Stomach smooth muscle (tissue), 2 donors: ENCODE measurements at regions not wholly inside any gene's neighbourhood (a gene's known extent, or its start where the extent isn't known, plus 50 kb on each side); places are given as distances from the start of the nearest gene placed in this dataset.

Experiments used
- H3K27ac ChIP-seq: one replicate; pipeline ENCODE4 v1.7.0; 2013; ENCODE audit warnings: mild to moderate bottlenecking, low read length, inconsistent platforms
- H3K27me3 ChIP-seq, 2 donors: one replicate each; pipeline ENCODE4 v1.7.0; 2013; ENCODE audit warnings: low read length in 2 of 2; ENCODE audit not compliant: insufficient read depth in 2 of 2, control insufficient read depth in 1 of 2
- H3K36me3 ChIP-seq, 2 donors: one replicate each; pipeline ENCODE4 v1.7.0; 2013; ENCODE audit warnings: low read length in 2 of 2; ENCODE audit not compliant: control insufficient read depth in 2 of 2, insufficient read depth in 2 of 2
- H3K4me1 ChIP-seq: one replicate; pipeline ENCODE4 v1.7.0; 2013; ENCODE audit warnings: low read length; ENCODE audit not compliant: control insufficient read depth, insufficient read depth
- H3K4me3 ChIP-seq, 2 donors: one replicate each; pipeline ENCODE4 v1.7.0; 2013; ENCODE audit warnings: low read length in 2 of 2
- H3K9ac ChIP-seq, 2 donors: one replicate each; pipeline ENCODE4 v1.7.0; 2013; ENCODE audit warnings: low read length in 2 of 2, mild to moderate bottlenecking in 1 of 2
- H3K9me3 ChIP-seq, 2 donors: one replicate each; pipeline ENCODE4 v1.7.0; 2013; ENCODE audit warnings: low read length in 2 of 2; ENCODE audit not compliant: control insufficient read depth in 2 of 2
- donor health status: healthy.
- donor health status: Pancreatic carcinoma.

DNA sequence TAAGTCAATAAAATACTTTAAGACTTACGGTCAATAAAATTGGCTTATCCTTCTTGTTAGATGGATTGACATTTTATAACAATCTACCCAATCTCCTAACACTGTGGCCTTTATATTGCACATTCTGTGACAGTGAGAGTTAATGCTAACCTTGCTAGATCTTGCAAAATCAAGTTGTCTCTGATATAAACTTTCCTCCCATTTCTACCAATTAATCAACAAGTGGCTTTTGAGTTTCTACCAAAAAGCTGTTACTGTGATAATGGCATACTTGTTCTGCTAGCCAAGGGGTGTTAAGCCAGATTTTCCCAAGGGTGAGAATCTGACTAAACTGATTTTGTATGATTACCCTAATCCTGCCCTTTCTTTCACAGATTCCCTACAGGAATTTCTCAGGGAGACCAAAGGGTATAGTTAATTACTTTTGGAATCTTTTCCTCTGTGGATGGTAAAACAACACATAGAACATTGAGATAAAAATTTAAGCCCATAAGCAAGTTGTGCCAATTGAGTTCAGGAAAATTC is 174.1 kb upstream of the SUCLG2 start:
- no peak overlapping the region for H3K4me3 ChIP-seq
- H3K9me3 ChIP-seq, result no peaks in the 10 kb centered on the region
- no peaks in the 10 kb centered on the region for H3K27me3 ChIP-seq
- H3K36me3 ChIP-seq, result no peaks in the 10 kb centered on the region
- no peak overlapping the region for H3K9ac ChIP-seq
- H3K27ac ChIP-seq, result no peak overlapping the region
- H3K4me1 ChIP-seq, result no peaks in the 10 kb centered on the region

- no peaks in the 10 kb centered on the region for H3K9me3 ChIP-seq
- H3K27me3 ChIP-seq, result no peaks in the 10 kb centered on the region
- H3K27ac ChIP-seq, result no peak overlapping the region
- H3K4me3 ChIP-seq, result no peak overlapping the region
- H3K9ac ChIP-seq, result no peak overlapping the region
- H3K36me3 ChIP-seq, result no peaks in the 10 kb centered on the region
- no peaks in the 10 kb centered on the region for H3K4me1 ChIP-seq
Measured at GRCh38 chr3:67821135-67821534, 166.7 kb upstream of the SUCLG2 start.

DNA sequence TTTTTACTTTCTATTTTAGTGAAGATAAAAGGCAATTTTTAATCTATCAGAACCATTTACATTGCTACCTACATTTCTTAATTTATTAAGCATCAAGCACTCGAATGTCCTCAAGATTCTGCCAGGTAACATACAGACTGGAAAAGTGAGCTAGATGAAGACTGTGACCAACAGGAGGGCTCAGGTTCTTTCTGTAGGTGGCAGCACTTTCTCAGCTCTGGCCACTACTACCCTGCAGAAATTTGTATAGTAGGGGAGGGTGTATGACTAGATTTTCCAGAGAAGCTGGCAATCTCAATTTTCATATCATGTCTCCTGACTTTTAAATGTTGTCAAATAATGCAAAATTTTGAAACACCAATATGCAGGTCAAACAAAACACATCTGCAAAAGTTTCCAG is 165.0 kb upstream of the SUCLG2 start:
- H3K27me3 ChIP-seq, result no peaks in the 10 kb centered on the region
- H3K4me3 ChIP-seq, result no peak overlapping the region
- no peaks in the 10 kb centered on the region for H3K36me3 ChIP-seq
- no peaks in the 10 kb centered on the region for H3K9me3 ChIP-seq
- no peaks in the 10 kb centered on the region for H3K4me1 ChIP-seq
- H3K27ac ChIP-seq, result no peak overlapping the region
- no peak overlapping the region for H3K9ac ChIP-seq

DNA sequence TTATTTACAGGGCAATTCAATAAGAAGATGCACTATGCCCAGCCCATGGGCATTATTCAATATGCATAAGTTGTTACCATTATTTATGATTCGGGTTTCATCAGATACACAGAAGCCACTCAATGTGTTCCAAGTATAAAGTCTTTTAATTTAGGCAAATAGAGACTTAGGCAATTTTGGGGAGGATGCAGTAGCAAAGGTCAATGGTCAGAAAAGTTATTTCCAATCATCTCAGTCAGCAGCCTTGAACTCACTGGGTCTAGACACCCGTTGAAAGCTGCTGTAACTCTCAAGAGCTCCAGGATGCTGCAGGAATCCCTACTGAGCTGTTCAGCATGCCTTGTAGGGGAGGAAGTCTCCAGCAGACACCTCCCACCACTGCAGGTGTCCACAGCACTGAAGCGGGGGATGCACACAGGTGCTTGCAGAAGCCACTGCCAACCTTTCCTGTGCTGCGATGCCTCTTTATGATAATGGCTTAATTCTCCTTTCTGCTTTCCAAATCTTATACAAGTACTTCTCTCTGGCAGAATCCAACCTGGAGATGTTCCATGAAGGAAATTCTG is 155.0 kb upstream of the SUCLG2 start:
- H3K4me1 ChIP-seq, result no peaks in the 10 kb centered on the region
- no peak overlapping the region for H3K9ac ChIP-seq
- no peaks in the 10 kb centered on the region for H3K27me3 ChIP-seq
- no peaks in the 10 kb centered on the region for H3K9me3 ChIP-seq
- H3K27ac ChIP-seq, result no peak overlapping the region
- H3K36me3 ChIP-seq, result no peaks in the 10 kb centered on the region
- no peak overlapping the region for H3K4me3 ChIP-seq

DNA sequence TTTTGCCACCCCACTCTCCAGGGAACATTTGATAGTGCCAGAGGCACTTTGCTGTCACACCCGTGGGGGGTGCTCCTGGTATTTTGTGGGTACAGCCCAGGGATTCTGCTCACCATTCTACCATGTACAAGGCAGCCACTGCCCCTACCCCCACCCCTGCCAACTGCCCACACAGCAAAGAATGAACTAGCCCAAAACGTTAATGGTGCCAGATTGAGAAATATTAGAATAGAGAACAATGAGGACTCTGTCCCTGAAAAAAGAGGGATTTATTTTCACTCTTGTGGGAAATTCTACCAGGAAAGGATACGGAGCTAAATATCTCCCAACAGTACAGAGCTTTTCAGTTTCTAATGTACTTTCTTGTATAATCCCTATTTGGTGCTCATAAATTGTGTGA is 154.5 kb upstream of the SUCLG2 start:
- no peaks in the 10 kb centered on the region for H3K27me3 ChIP-seq
- H3K9me3 ChIP-seq, result peaks cover 0 to 4% of the 10 kb centered on the region in 2 donors
- H3K36me3 ChIP-seq, result no peaks in the 10 kb centered on the region
- no peaks in the 10 kb centered on the region for H3K4me1 ChIP-seq
- no peak overlapping the region for H3K9ac ChIP-seq
- H3K4me3 ChIP-seq, result no peak overlapping the region
- H3K27ac ChIP-seq, result no peak overlapping the region

DNA sequence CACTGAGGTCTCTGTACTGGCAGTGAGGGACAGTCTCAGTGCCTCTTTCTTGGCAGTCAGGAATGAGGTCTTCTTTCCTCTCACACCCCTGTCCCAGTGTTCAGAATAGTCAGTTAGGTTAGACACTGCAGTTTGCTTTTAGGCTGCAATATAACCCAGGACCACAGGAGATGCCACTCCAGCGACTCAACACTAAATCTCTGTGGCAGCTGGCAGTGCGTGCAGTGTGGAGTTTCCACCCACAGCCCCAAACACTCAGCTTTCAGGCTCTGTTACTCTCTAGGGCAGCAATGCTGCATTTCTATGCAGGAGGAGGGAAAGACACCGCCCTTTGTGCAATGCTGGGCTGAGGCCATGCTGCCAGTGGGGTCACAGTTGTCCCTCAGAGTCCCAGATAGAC is 150.2 kb upstream of the SUCLG2 start:
- H3K27me3 ChIP-seq, result no peaks in the 10 kb centered on the region
- peaks cover 0 to 5% of the 10 kb centered on the region in 2 donors for H3K9me3 ChIP-seq
- no peak overlapping the region for H3K4me3 ChIP-seq
- H3K36me3 ChIP-seq, result no peaks in the 10 kb centered on the region
- no peak overlapping the region for H3K27ac ChIP-seq
- no peak overlapping the region for H3K9ac ChIP-seq
- no peaks in the 10 kb centered on the region for H3K4me1 ChIP-seq

GRCh38 chr3:67804089-67804488 is 149.7 kb upstream of the SUCLG2 start:
- Histone ChIP-seq H3K27me3 (no peaks in the 10 kb centered on the region), H3K9me3 (peaks cover 0 to 5% of the 10 kb centered on the region in 2 donors), H3K4me3 (no peak overlapping the region), H3K4me1 (no peaks in the 10 kb centered on the region), H3K9ac (no peak overlapping the region), H3K27ac (no peak overlapping the region), H3K36me3 (no peaks in the 10 kb centered on the region)

DNA sequence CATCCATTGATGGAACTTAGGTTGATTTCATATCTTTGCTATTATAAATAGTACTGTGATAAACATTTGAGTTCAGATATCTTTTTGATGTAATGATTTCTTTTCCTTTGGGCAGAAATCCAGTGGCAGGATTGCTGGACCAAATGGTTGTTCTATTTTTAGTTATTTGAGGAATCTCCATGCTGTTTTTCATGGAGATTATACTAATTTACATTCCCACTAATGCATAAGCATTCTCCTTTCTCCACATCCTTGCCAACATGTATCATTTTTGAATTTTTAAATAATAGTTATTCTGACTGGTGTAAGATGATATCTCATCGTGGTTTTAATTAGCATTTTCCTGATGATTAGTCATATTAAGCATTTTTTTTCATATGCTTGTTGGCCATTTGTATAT is 144.0 kb upstream of the SUCLG2 start:
- H3K4me3 ChIP-seq, result no peak overlapping the region
- no peaks in the 10 kb centered on the region for H3K27me3 ChIP-seq
- no peaks in the 10 kb centered on the region for H3K36me3 ChIP-seq
- no peaks in the 10 kb centered on the region for H3K4me1 ChIP-seq
- H3K9me3 ChIP-seq, result no peaks in the 10 kb centered on the region
- H3K27ac ChIP-seq, result no peak overlapping the region
- no peak overlapping the region for H3K9ac ChIP-seq

DNA sequence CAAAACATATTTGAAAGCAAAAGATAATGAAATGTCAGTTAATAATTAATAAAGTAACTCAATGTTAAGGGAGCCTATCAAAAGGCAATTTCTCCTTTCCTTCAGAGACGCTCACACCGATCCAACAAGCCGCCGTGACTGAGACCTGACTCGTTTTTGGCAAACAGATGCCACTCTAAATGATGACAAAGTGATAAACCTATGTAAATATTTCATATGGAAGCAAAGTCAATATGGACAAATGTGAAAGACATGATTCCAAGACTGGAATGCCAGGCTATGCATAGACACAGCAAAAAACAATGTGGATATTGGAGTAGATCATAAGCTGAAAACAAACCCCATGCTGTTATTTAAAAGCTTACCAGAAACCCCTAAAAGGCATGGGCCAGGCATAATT is 137.2 kb upstream of the SUCLG2 start:
- H3K4me3 ChIP-seq, result no peak overlapping the region
- H3K9me3 ChIP-seq, result no peaks in the 10 kb centered on the region
- H3K27me3 ChIP-seq, result no peaks in the 10 kb centered on the region
- no peaks in the 10 kb centered on the region for H3K4me1 ChIP-seq
- H3K9ac ChIP-seq, result no peak overlapping the region
- no peak overlapping the region for H3K27ac ChIP-seq
- no peaks in the 10 kb centered on the region for H3K36me3 ChIP-seq

DNA sequence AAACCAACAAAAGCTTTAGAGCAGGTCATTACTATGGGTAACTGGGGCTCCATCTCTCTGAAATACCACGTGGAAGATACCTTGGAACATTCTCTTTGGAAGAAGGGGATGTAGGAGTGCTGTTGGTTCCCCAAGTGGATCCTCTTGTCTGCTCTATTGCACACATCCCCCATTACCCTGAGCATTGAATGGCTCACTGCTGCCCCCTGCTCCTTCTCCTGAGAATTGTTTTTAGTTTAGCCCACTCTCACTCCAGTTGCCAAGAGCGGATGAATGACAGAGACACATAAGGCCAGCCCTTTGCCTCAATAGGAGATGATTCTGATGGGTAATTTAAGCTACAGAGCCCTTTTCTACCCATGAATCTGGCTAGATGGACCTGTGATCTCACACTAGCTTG is 135.6 kb upstream of the SUCLG2 start:
- Histone ChIP-seq H3K9me3 (no peaks in the 10 kb centered on the region), H3K27me3 (no peaks in the 10 kb centered on the region), H3K4me3 (no peak overlapping the region), H3K9ac (no peak overlapping the region), H3K27ac (no peak overlapping the region), H3K36me3 (no peaks in the 10 kb centered on the region), H3K4me1 (no peaks in the 10 kb centered on the region)

DNA sequence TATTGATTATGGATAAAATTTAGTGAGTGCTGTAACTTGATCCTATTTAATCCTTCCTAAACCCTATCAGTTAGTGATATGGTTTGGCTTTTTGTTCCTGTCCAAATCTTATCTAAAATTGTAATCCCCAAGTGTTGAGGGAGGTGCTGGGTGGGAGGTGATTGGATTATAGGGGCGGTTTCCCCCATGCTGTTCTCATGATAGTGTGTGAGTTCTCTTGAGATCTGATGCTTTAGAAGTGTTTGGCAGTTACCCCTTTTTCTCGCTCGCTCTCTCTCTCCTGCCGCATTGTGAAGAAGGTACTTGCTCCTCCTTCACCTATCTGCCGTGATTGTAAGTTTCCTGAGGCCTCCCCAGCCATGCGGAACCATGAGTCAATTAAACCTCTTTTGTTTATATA is 134.0 kb upstream of the SUCLG2 start:
- no peak overlapping the region for H3K9ac ChIP-seq
- H3K27me3 ChIP-seq, result no peaks in the 10 kb centered on the region
- no peak overlapping the region for H3K27ac ChIP-seq
- H3K9me3 ChIP-seq, result peaks cover 0 to 3% of the 10 kb centered on the region in 2 donors
- no peaks in the 10 kb centered on the region for H3K36me3 ChIP-seq
- H3K4me1 ChIP-seq, result no peaks in the 10 kb centered on the region
- no peak overlapping the region for H3K4me3 ChIP-seq
